SU-DHL-6 (cell line): ENCODE measurements at regions not wholly inside any gene's neighbourhood (a gene's known extent, or its start where the extent isn't known, plus 50 kb on each side); places are given as distances from the start of the nearest gene placed in this dataset.
A peak's percentile ranks its signal among the peaks of the same experiment; 100 is the strongest.

ENCODE experiments used
- H2AFZ ChIP-seq: fragments of 200-600 bp; sonication (generic); 2 replicates; pipeline ENCODE4 v1.6.1; 2014; ENCODE audit warnings: low read depth, mild to moderate bottlenecking, moderate library complexity, mixed read lengths, antibody characterized with exemption, low read length; ENCODE audit not compliant: severe bottlenecking
- H3F3A ChIP-seq: fragments of 200-600 bp; shearing (Covaris generic); 2 replicates; pipeline ENCODE4 v1.6.0; 2016; ENCODE audit warnings: antibody characterized with exemption, mild to moderate bottlenecking; ENCODE audit not compliant: insufficient read depth
- H3K27ac ChIP-seq: fragments of 200-600 bp; sonication (generic); 2 replicates; pipeline ENCODE4 v1.5.1; 2016; ENCODE audit warnings: low read depth, mild to moderate bottlenecking, low read length, moderate library complexity, mixed read lengths
- H3K27me3 ChIP-seq: fragments of 200-600 bp; sonication (generic), shearing (Covaris generic); 2 replicates; pipeline ENCODE4 v1.6.0; 2014; ENCODE audit warnings: mild to moderate bottlenecking, low read length
- H3K36me3 ChIP-seq: fragments of 200-600 bp; sonication (generic); 2 replicates; pipeline ENCODE4 v1.6.1; 2014; ENCODE audit warnings: mild to moderate bottlenecking, low read length, mixed read lengths
- H3K4me2 ChIP-seq: fragments of 300-600, 200-600 bp; shearing (Covaris generic), sonication (generic); 2 replicates; pipeline ENCODE4 v1.6.0; 2014; ENCODE audit warnings: low read length, low read depth, mild to moderate bottlenecking; ENCODE audit not compliant: poor library complexity, severe bottlenecking
- H3K4me3 ChIP-seq: fragments of 200-600 bp; sonication (generic); 2 replicates; pipeline ENCODE4 v1.5.1; 2014; ENCODE audit warnings: antibody characterized with exemption, low read length, mild to moderate bottlenecking, mixed read lengths; ENCODE audit not compliant: insufficient read depth, poor library complexity, severe bottlenecking
- H3K79me2 ChIP-seq: fragments of 200-600 bp; sonication (generic); 2 replicates; pipeline ENCODE4 v1.6.1; 2014; ENCODE audit warnings: mild to moderate bottlenecking, low read length, moderate library complexity; ENCODE audit not compliant: insufficient read depth
- H3K9ac ChIP-seq: fragments of 200-600 bp; sonication (generic); 2 replicates; pipeline ENCODE4 v1.7.0; 2014; ENCODE audit warnings: mild to moderate bottlenecking, low read length
- H3K9me2 ChIP-seq: fragments of 200-600 bp; sonication (generic); replicated peaks from 2 replicates; pipeline ENCODE4 v1.6.1; 2014; ENCODE audit warnings: low read length; ENCODE audit not compliant: insufficient read depth
- H3K9me3 ChIP-seq: fragments of 200-600 bp; sonication (generic); 2 replicates; pipeline ENCODE4 v1.6.1; 2014; ENCODE audit warnings: low read length, mixed read lengths; ENCODE audit not compliant: insufficient read depth
- H4K20me1 ChIP-seq: fragments of 200-600 bp; sonication (generic); 2 replicates; pipeline ENCODE4 v1.6.1; 2014; ENCODE audit warnings: low read depth, mild to moderate bottlenecking, antibody characterized with exemption, low read length, moderate library complexity, mixed read lengths
- EZH2phosphoT487 ChIP-seq: fragments of 200-600 bp; sonication (generic), shearing (Covaris generic); conservative IDR thresholded peaks from 2 replicates; pipeline ENCODE4 v1.6.1; 2018; ENCODE audit warnings: mild to moderate bottlenecking, antibody characterized with exemption, low read length, moderate library complexity, mixed read lengths
- TF ChIP-seq, protein P1 (sequence below): fragments of 200-600 bp; sonication (generic); IDR thresholded peaks from one replicate; pipeline ENCODE4 v1.5.1; 2017; ENCODE audit warnings: antibody characterized with exemption, mild to moderate bottlenecking, low read length, moderate library complexity; ENCODE audit not compliant: insufficient read depth, poor library complexity, severe bottlenecking

DNA sequence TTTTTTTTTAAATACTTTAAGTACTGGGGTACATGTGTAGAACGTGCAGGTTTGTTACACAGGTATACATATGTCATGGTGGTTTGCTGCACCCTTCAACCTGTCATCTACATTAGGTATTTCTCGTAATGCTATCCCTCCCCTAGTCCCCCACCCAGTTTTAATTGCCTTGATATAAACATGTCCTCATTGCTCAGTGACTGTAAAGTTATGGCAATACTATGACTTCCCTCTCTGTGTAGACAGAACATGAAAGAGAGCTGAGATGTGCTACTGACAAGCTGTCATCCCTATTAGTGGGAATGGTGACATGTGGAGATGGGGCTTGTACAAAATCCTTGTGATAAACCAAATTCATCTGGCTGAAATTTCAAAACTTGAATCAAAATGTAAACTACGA, 449.7 kb upstream of the TRIB2 start:
- H3K79me2 ChIP-seq: no peaks in the 10 kb centered on the region
- no peaks in the 10 kb centered on the region for H3K9me2 ChIP-seq
- no peak overlapping the region for H3K9ac ChIP-seq
- no peak overlapping the region for H3K4me2 ChIP-seq
- H3F3A ChIP-seq: 0 out of 2 replicates have a peak, but pooled peaks cover 7% of the 10 kb centered on the region
- no peak overlapping the region for H3K27ac ChIP-seq
- no peaks in the 10 kb centered on the region for H3K9me3 ChIP-seq
- no peak overlapping the region for H3K4me3 ChIP-seq
- TF ChIP-seq, protein P1, sequence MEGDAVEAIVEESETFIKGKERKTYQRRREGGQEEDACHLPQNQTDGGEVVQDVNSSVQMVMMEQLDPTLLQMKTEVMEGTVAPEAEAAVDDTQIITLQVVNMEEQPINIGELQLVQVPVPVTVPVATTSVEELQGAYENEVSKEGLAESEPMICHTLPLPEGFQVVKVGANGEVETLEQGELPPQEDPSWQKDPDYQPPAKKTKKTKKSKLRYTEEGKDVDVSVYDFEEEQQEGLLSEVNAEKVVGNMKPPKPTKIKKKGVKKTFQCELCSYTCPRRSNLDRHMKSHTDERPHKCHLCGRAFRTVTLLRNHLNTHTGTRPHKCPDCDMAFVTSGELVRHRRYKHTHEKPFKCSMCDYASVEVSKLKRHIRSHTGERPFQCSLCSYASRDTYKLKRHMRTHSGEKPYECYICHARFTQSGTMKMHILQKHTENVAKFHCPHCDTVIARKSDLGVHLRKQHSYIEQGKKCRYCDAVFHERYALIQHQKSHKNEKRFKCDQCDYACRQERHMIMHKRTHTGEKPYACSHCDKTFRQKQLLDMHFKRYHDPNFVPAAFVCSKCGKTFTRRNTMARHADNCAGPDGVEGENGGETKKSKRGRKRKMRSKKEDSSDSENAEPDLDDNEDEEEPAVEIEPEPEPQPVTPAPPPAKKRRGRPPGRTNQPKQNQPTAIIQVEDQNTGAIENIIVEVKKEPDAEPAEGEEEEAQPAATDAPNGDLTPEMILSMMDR: no peak
- no peak for TF ChIP-seq EZH2phosphoT487
- no peak overlapping the region for H2AFZ ChIP-seq
- H4K20me1 ChIP-seq: no peaks in the 10 kb centered on the region
- H3K36me3 ChIP-seq: no peaks in the 10 kb centered on the region
- no peaks in the 10 kb centered on the region for H3K27me3 ChIP-seq

GRCh38 chr2:12269041-12269972, 447.4 kb upstream of the TRIB2 start:
- H3K4me2 ChIP-seq: no peak overlapping the region
- H3K9me3 ChIP-seq: no peaks in the 10 kb centered on the region
- no peaks in the 10 kb centered on the region for H3F3A ChIP-seq
- H3K9ac ChIP-seq: no peak overlapping the region
- H2AFZ ChIP-seq: no peak overlapping the region
- H3K36me3 ChIP-seq: no peaks in the 10 kb centered on the region
- no peaks in the 10 kb centered on the region for H4K20me1 ChIP-seq
- H3K9me2 ChIP-seq: no peaks in the 10 kb centered on the region
- H3K79me2 ChIP-seq: no peaks in the 10 kb centered on the region
- no peak for TF ChIP-seq EZH2phosphoT487
- H3K4me3 ChIP-seq: no peak overlapping the region
- H3K27ac ChIP-seq: no peak overlapping the region
- H3K27me3 ChIP-seq: no peaks in the 10 kb centered on the region

GRCh38 chr2:12270876-12271588, 445.7 kb upstream of the TRIB2 start:
- Histone ChIP-seq H3K36me3 (no peaks in the 10 kb centered on the region), H3K4me3 (no peak overlapping the region), H2AFZ (no peak overlapping the region), H3K9me3 (no peaks in the 10 kb centered on the region), H3K9me2 (no peaks in the 10 kb centered on the region), H3K4me2 (peak overlapping the region; percentile 16), H3K9ac (no peak overlapping the region), H3K27me3 (no peaks in the 10 kb centered on the region), H3K27ac (no peak overlapping the region), H3F3A (no peaks in the 10 kb centered on the region), H3K79me2 (no peaks in the 10 kb centered on the region), H4K20me1 (no peaks in the 10 kb centered on the region)
- no peak for TF ChIP-seq EZH2phosphoT487
- TF ChIP-seq, protein P1: no peak

GRCh38 chr2:12271589-12271984, 445.1 kb upstream of the TRIB2 start:
- Histone ChIP-seq H3F3A (no peaks in the 10 kb centered on the region), H3K36me3 (no peaks in the 10 kb centered on the region), H3K4me3 (no peak overlapping the region), H3K27ac (no peak overlapping the region), H3K9me3 (no peaks in the 10 kb centered on the region), H4K20me1 (no peaks in the 10 kb centered on the region), H3K27me3 (no peaks in the 10 kb centered on the region), H3K9ac (no peak overlapping the region), H3K4me2 (peak overlapping the region; percentile 16), H3K79me2 (no peaks in the 10 kb centered on the region), H2AFZ (no peak overlapping the region), H3K9me2 (no peaks in the 10 kb centered on the region)
- TF ChIP-seq, protein P1: no peak
- no peak for TF ChIP-seq EZH2phosphoT487
